Activated CD4-positive, alpha-beta T cell treated with anti-CD3 and anti-CD28 coated beads, Interleukin-2, amount 10 ng/mL, durations not matched to agents 7 days and 5 days (primary cell): ENCODE measurements at regions not wholly inside any gene's neighbourhood (a gene's known extent, or its start where the extent isn't known, plus 50 kb on each side); places are given as distances from the start of the nearest gene placed in this dataset.
"Not testable (repeated sequence)": the region's sequence is repeated elsewhere in the genome, so short reads cannot be mapped to it uniquely, and the experiment has no call there.

ENCODE experiments used
- CTCF ChIA-PET: fragments of 350-600 bp; sonication (Branson Sonifier 250); formaldehyde crosslinking; loops from one replicate; lab custom pipeline; 2021; ENCODE audit warnings: antibody characterized with exemption; lab: Charles Lee
- POLR2A ChIA-PET: fragments of 350-600 bp; sonication (Branson Sonifier 250); formaldehyde crosslinking; loops from one replicate; lab custom pipeline; 2021; ENCODE audit warnings: antibody characterized with exemption; lab: Charles Lee
- DNase-seq: peaks from one replicate; pipeline ENCODE4 v3.0.0-alpha.2; 2020
- H3K27ac Mint-ChIP-seq: one replicate; pipeline ENCODE4 v1.8.0; 2021; ENCODE audit warnings: mild to moderate bottlenecking, moderate library complexity, mixed read lengths
- H3K27me3 Mint-ChIP-seq: one replicate; pipeline ENCODE4 v1.8.0; 2021; ENCODE audit warnings: mixed read lengths
- H3K36me3 Mint-ChIP-seq: one replicate; pipeline ENCODE4 v1.8.0; 2021; ENCODE audit warnings: low read depth, mixed read lengths
- H3K4me1 Mint-ChIP-seq: one replicate; pipeline ENCODE4 v1.8.0; 2021; ENCODE audit warnings: mixed read lengths
- H3K4me3 Mint-ChIP-seq: one replicate; pipeline ENCODE4 v1.8.0; 2021; ENCODE audit warnings: mild to moderate bottlenecking, moderate library complexity, mixed read lengths
- H3K9me3 Mint-ChIP-seq: one replicate; pipeline ENCODE4 v1.8.0; 2021; ENCODE audit warnings: mixed read lengths

DNA sequence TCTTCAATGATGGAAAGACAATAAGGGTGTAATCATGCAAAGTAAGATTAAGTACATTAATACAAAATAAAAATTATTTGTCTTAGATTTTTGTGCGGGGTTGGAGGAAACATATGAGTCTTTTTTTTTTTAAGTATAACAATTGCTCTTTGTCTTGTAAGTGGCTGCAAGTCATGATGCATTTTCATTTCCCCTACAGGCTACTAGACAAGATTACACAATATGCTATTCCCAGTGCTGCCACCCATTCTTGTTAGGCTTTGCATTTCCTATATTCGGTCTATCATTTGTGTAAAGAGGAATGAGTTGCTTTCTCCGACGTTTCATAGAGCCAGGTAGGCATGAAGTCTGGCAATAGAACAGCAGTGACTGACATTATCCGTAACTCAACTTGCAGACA, 294.2 kb upstream of the CYLC2 start:
- Mint-ChIP-seq H3K4me3 (no peak overlapping the region), H3K27ac (no peak overlapping the region), H3K9me3 (peaks cover 6% of the 10 kb centered on the region), H3K36me3 (no peaks in the 10 kb centered on the region), H3K27me3 (no peaks in the 10 kb centered on the region), H3K4me1 (no peaks in the 10 kb centered on the region)
- POLR2A ChIA-PET = no interaction called here
- DNase-seq = no peak
- CTCF ChIA-PET = no interaction called here

DNA sequence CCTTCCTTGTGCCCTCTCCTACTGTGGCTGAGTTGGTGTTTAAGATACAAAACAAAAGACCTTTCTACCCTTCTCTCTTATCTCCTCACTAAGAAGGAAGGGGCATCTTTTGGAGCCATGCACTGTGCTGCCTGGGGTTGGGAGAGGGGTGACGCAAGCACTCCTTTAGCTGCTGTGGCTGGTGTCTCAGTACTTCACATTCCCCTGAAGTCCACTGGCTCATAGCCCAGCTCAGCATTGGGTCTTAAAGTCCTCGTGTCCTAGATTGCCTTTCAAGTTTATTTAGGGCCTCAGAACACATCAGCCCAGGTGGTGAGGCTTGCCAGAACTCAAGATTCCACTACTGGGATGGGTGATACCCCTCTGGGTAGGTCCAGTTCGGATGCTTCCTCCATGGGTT, 325.9 kb upstream of the CYLC2 start:
- Mint-ChIP-seq H3K4me3 (no peak overlapping the region), H3K27ac (no peak overlapping the region), H3K36me3 (no peaks in the 10 kb centered on the region), H3K9me3 (peaks cover 4% of the 10 kb centered on the region), H3K27me3 (no peaks in the 10 kb centered on the region), H3K4me1 (no peaks in the 10 kb centered on the region)
- CTCF ChIA-PET = no interaction called here
- DNase-seq = no peak
- POLR2A ChIA-PET = no interaction called here

DNA sequence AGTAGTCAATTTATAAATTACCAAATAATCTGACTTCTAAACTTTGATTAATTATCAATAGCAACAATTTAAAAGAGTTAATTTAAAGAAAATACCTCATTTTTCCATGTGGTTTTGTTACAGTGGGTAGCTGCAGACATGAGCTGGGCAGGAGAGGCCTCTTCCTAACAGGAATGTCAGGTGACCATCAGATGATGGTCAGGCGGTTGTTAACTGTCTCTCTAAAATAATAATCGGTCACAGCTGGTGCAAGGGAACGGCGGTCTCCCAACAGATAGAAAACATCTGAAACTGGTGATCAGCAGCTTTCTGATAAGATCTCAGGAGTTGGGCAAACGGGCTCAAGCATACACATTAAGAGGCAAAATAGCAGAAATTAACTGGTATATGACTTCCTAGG, 342.7 kb upstream of the CYLC2 start:
- H3K36me3 Mint-ChIP-seq = no peaks in the 10 kb centered on the region
- DNase-seq = no peak
- ChIA-PET CTCF (no interaction called here), POLR2A (no interaction called here)
- no peak overlapping the region for H3K4me3 Mint-ChIP-seq
- peaks cover 3% of the 10 kb centered on the region for H3K9me3 Mint-ChIP-seq
- H3K27me3 Mint-ChIP-seq = no peaks in the 10 kb centered on the region
- no peaks in the 10 kb centered on the region for H3K4me1 Mint-ChIP-seq
- H3K27ac Mint-ChIP-seq = no peak overlapping the region

DNA sequence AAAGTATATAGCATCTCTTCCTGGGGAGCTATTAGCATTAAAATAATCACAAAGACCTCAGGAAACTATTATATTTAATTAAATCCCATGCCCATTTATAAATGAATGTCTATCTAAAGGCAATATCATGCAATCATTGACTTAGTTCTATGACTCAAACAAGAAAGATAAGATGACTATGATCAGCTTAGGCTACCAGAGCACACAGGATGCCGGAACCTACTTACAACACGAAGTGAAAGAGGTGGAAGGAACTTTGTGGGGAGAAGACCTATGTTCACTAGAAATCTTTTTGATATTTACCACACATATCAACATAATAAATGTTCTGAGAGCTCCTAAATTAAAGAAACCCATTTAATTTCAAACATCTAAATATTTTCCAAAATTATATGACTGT, 344.2 kb upstream of the CYLC2 start:
- ChIA-PET CTCF (no interaction called here), POLR2A (no interaction called here)
- H3K27ac Mint-ChIP-seq = no peak overlapping the region
- DNase-seq = no peak
- no peak overlapping the region for H3K4me3 Mint-ChIP-seq
- no peaks in the 10 kb centered on the region for H3K4me1 Mint-ChIP-seq
- H3K9me3 Mint-ChIP-seq = peaks cover 3% of the 10 kb centered on the region
- no peaks in the 10 kb centered on the region for H3K27me3 Mint-ChIP-seq
- H3K36me3 Mint-ChIP-seq = no peaks in the 10 kb centered on the region

DNA sequence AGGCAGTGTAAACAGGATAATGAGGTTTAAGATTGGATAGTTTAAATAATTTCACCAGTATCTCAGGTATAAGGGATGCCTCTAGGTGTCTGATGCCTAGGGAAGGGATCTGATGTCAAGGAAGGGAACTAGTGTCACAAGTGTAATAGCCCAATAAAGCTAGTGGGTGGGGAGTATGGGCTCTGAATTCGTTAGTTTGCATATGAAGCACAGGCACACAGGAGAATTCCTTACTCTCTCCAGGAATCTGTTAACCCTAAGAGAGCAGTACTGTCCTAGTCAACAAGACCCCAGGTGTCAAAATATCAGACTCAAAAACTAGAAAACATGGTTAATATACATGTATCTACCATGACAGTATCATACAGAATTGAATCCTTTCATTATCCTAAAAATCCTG, 352.5 kb upstream of the CYLC2 start:
- no peaks in the 10 kb centered on the region for H3K4me1 Mint-ChIP-seq
- no peak for DNase-seq
- H3K27me3 Mint-ChIP-seq = no peaks in the 10 kb centered on the region
- CTCF ChIA-PET = no interaction called here
- H3K4me3 Mint-ChIP-seq = no peak overlapping the region
- H3K9me3 Mint-ChIP-seq = peaks cover 2% of the 10 kb centered on the region
- no peak overlapping the region for H3K27ac Mint-ChIP-seq
- POLR2A ChIA-PET = no interaction called here
- H3K36me3 Mint-ChIP-seq = no peaks in the 10 kb centered on the region

DNA sequence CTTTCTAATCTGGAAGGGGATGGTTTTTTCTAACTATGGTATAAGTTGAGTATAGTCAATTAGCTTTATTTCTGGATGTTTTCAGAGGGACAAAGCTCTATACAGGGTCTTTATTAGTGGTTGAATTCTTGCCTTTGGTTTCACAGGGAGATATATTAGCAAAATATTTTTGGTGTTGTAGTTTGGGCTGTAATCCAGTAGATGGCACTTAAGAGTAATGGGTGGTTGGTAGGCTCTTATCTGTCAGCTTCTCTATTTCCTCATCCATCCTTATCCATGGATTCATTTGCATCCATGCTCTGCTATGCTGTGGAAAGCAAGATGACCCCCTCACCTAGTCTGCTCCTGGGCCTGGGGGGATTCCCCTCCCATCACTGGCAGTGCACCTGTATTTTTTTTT, 363.6 kb upstream of the CYLC2 start:
- Mint-ChIP-seq H3K36me3 (no peaks in the 10 kb centered on the region), H3K4me1 (no peaks in the 10 kb centered on the region), H3K4me3 (no peak overlapping the region), H3K9me3 (no peaks in the 10 kb centered on the region), H3K27ac (no peak overlapping the region), H3K27me3 (no peaks in the 10 kb centered on the region)
- no peak for DNase-seq
- ChIA-PET POLR2A (no interaction called here), CTCF (no interaction called here)

DNA sequence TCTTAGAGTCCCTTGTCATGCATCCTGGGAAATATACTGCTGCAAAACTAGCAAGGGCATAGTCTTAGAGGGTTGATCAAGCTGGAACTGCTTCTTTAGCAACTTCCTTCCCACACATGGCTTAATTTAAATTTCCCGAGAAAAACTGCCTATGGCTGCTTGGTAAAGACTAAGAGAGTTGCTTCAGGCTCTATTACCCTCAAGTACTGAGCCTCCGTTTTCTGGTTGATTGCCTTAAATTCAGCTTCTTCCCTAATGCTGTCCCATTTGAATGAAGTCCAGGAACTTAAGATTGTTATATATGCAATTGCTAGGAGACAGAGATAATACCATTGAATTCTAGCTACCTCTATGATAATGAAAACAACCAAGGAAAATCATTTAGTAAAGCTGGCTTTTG, 385.7 kb upstream of the CYLC2 start:
- Mint-ChIP-seq H3K4me1 (no peaks in the 10 kb centered on the region), H3K4me3 (no peak overlapping the region), H3K36me3 (no peaks in the 10 kb centered on the region), H3K27me3 (no peaks in the 10 kb centered on the region), H3K9me3 (peaks cover 3% of the 10 kb centered on the region), H3K27ac (no peak overlapping the region)
- ChIA-PET CTCF (no interaction called here), POLR2A (no interaction called here)
- DNase-seq = no peak

DNA sequence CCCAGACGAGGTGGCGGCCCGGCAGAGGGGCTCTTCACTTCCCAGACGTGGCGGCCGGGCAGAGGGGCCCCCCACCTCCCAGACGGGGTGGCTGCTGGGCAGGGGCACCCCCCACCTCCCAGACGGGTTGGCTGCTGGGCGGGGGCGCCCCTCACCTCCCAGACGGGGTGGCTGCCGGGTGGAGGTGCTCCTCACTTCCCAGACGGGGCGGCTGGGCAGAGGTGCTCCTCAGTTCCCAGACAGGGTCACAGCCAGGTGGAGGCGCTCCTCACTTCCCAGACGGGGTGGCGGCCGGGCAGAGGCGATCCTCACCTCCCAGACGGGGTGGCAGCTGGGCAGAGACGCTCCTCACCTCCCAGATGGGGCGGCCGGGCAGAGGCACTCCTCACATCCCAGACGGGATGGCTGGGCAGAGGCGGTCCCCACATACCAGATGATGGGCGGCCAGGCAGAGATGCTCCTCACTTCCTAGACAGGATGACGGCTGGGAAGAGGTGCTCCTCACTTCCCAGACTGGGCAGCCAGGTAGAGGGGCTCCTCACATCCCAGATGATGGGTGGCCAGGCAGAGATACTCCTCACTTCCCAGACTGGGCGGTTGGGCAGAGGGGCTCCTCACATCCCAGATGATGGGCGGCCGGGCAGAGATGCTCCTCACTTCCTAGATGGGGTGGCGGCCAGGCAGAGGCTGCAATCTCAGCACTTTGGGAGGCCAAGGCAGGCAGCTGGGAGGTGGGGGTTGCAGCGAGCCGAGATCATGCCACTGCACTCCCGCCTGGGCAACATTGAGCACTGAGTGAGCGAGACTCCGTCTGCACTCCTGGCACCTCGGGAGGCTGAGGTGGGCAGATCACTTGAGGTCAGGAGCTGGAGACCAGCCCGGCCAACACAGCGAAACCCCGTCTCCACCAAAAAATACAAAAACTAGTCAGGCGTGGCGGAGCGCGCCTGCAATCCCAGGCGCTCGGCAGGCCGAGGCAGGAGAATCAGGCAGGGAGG, 391.6 kb upstream of the CYLC2 start:
- H3K4me1 Mint-ChIP-seq, H3K36me3 Mint-ChIP-seq, H3K4me3 Mint-ChIP-seq, H3K27ac Mint-ChIP-seq, H3K9me3 Mint-ChIP-seq, H3K27me3 Mint-ChIP-seq, POLR2A ChIA-PET, DNase-seq, CTCF ChIA-PET: not testable (repeated sequence)

DNA sequence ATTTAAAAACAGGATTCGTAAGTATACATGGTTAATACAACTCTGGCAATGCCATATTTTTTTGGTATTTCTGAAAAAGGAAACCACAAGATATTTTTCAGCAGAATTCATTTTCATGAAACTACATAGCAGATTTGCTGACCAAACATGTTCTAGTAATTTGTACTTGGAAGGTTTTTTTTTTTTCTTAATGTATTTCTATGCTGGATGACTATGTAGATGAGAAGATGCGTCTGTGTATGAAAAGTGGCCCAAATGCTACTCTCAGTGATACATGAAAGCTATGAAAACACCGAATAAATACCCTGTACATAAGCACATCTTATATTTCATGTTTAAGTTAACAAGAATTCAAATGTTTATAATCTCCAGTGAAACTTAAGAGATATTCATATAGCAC, 400.9 kb upstream of the CYLC2 start:
- Mint-ChIP-seq H3K4me1 (no peaks in the 10 kb centered on the region), H3K27me3 (no peaks in the 10 kb centered on the region), H3K27ac (no peak overlapping the region), H3K36me3 (no peaks in the 10 kb centered on the region), H3K4me3 (no peak overlapping the region), H3K9me3 (no peaks in the 10 kb centered on the region)
- DNase-seq = no peak
- ChIA-PET POLR2A (no interaction called here), CTCF (no interaction called here)

DNA sequence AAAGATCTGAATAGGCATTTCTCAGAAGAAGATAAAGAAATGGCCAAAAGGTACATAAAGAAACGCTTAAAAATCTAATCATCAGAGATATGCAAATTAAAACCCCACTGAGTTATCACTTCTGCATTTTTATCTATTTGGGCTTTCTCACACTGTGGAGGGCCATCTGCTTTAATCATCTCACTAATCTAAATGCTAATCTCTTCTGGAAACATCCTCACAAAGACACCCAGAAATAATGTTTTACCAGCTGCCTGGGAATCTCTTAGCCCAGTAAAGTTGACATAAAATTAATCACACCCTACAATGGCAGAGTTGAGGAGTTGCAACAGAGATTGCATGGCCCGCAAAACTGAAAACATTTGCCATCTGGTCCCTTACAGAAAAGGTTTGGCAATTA, 407.9 kb upstream of the CYLC2 start:
- no peak for DNase-seq
- no peaks in the 10 kb centered on the region for H3K9me3 Mint-ChIP-seq
- H3K27ac Mint-ChIP-seq = no peak overlapping the region
- H3K4me1 Mint-ChIP-seq = no peaks in the 10 kb centered on the region
- ChIA-PET CTCF (no interaction called here), POLR2A (no interaction called here)
- H3K36me3 Mint-ChIP-seq = no peaks in the 10 kb centered on the region
- no peaks in the 10 kb centered on the region for H3K27me3 Mint-ChIP-seq
- H3K4me3 Mint-ChIP-seq = no peak overlapping the region

DNA sequence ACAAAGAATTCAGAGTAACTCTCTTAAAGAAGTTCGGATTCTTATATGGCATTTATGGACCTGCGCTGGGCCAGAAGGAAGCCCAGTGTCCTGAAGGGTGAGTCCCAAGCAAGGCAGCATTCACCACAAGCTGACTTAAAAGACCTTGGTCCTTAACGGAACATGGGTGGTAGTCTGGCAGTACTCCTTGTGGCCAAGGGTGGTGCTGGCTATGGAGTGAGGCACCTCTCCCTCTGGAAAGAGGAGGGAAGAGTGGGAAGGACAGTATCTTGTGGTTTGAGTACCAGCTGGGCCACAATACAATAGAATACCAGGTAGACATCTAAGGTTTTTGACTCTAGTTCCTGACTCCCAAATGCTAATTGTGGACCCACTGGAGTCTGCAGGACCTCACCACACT, 425.7 kb upstream of the CYLC2 start:
- DNase-seq = no peak
- ChIA-PET POLR2A (no interaction called here), CTCF (no interaction called here)
- no peak overlapping the region for H3K4me3 Mint-ChIP-seq
- H3K9me3 Mint-ChIP-seq = peaks cover 4% of the 10 kb centered on the region
- H3K4me1 Mint-ChIP-seq = no peaks in the 10 kb centered on the region
- H3K36me3 Mint-ChIP-seq = no peaks in the 10 kb centered on the region
- H3K27me3 Mint-ChIP-seq = no peaks in the 10 kb centered on the region
- no peak overlapping the region for H3K27ac Mint-ChIP-seq

DNA sequence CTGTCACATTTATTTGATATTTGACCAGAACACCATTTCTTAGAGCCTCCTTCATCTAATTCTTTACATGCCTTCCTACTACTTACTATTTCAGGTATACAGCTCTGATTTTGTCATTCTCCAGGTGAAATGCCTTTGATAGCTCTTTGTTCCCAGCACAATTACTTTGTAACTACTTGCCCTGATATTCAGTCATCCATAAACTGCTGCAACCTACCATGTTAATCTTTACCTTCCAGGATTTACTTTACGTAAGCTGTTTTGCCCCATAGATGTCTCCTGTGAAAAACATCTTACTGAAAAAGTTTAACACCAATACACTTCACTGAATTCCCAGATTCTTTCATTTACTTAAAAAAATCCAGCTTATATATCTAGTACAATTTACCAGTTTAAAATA, 443.8 kb upstream of the CYLC2 start:
- POLR2A ChIA-PET = no interaction called here
- DNase-seq = no peak
- CTCF ChIA-PET = interaction anchor here (1.0 kb wide), 1 partner anchor 83 kb away, joined by 3 read pairs; no protein-coding TSS in a partner anchor
- no peak overlapping the region for H3K4me3 Mint-ChIP-seq
- no peaks in the 10 kb centered on the region for H3K36me3 Mint-ChIP-seq
- no peak overlapping the region for H3K27ac Mint-ChIP-seq
- H3K4me1 Mint-ChIP-seq = no peaks in the 10 kb centered on the region
- peaks cover 15% of the 10 kb centered on the region for H3K9me3 Mint-ChIP-seq
- H3K27me3 Mint-ChIP-seq = no peaks in the 10 kb centered on the region

DNA sequence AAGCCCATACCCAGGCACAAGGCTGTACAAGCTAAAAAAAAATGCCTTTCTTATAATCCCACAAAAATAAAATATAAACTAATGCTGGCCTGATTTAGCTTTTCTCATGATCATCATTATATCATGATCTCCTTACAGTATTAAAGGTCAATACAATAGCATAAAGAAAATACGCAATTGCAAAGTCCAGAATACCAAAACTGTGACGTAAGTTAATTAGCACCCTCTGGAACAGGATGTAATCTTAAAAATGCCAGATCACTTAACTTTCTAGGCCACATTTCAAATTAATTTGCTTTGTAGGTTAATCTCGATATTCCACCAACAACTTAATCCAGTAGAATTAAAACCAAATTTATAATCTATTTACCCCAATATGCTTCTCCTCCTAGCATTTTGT, 444.2 kb upstream of the CYLC2 start:
- Mint-ChIP-seq H3K4me1 (no peaks in the 10 kb centered on the region), H3K36me3 (no peaks in the 10 kb centered on the region)
- CTCF ChIA-PET = interaction anchor here (1.0 kb wide), 1 partner anchor 83 kb away, joined by 3 read pairs; no protein-coding TSS in a partner anchor

DNA sequence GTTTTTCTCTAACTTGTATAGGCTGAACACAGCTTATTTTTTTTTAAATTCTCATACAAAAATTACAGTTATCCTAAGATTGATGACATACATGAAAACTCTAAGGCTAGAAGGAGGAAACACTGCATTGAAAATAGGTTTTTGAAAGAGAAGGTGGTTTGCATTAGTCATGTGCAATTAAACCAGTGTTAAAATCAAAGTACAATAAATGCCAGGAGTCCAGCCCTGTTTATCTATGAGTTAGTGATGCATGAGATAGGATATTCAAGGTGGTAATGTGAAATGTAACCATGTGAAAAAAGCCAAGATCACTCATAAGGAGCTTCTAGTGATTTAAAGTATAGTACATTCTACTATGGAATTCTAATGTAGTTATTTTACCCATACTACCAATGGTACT, 444.9 kb upstream of the CYLC2 start:
- no peak for DNase-seq
- Mint-ChIP-seq H3K4me1 (no peaks in the 10 kb centered on the region), H3K9me3 (peaks cover 15% of the 10 kb centered on the region), H3K36me3 (no peaks in the 10 kb centered on the region), H3K27me3 (no peaks in the 10 kb centered on the region), H3K4me3 (no peak overlapping the region), H3K27ac (no peak overlapping the region)
- POLR2A ChIA-PET = no interaction called here
- CTCF ChIA-PET = interaction anchor here (1.0 kb wide), 1 partner anchor 84 kb away, joined by 3 read pairs; no protein-coding TSS in a partner anchor

More for the DNA sequence above, 444.2 kb upstream of the CYLC2 start:
- POLR2A ChIA-PET = no interaction called here
- no peak overlapping the region for H3K4me3 Mint-ChIP-seq
- no peak overlapping the region for H3K27ac Mint-ChIP-seq
- peaks cover 15% of the 10 kb centered on the region for H3K9me3 Mint-ChIP-seq
- H3K27me3 Mint-ChIP-seq = no peaks in the 10 kb centered on the region
- no peak for DNase-seq
